ENCODE measurements at regions not wholly inside any gene's neighbourhood (a gene's known extent, or its start where the extent isn't known, plus 50 kb on each side); places are given as distances from the start of the nearest gene placed in this dataset.
"Not testable (repeated sequence)": the region's sequence is repeated elsewhere in the genome, so short reads cannot be mapped to it uniquely, and the experiment has no call there.

DNA sequence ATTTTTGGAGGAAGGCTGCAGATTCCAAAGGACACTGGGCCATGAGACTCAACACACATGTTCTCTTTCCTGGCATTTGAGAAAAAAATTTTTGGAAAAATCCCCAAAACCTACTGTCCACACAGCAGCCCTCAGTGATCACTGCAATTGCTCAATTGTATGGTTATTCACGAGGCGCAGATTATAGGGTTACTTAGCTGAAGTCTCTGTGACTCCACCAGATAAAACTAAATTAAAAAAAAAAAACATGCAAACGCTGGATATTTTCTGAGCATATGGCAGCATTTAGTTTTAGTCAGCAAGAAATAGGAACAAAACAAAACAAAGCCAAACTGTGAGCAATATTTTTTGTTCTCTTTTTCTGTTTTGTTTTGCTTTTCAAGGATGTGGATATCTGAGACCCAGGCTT is 83.8 kb upstream of the FAM20A start:
- Mint-ChIP-seq H3K9me3 (no peaks in the 10 kb centered on the region), H3K4me1 (ENCODE audit: low read depth) (no peaks in the 10 kb centered on the region), H3K27ac (no peak overlapping the region), H3K27me3 (peaks cover 3% of the 10 kb centered on the region), H3K36me3 (ENCODE audit: low read depth) (no peaks in the 10 kb centered on the region), H3K4me3 (no peak overlapping the region)
- no peak for DNase-seq

DNA sequence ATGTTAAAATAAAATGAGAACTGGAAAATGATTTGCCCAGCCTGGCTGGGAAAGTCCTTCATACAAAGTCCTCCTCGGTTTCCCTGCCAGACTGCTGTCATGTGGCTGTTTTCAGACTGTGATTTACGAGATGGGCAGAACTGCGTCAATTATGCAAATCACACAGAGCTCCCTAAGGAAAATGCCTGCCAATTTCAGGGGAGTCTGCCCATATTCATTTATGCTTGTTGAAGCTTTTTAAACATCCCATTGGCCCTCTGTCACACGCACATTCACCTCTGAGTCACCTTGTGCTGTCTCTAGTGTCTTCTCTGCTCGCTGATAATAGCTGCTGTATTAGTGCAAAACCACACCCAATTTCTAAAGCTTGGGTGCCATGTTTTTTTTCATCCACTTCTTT is 81.7 kb upstream of the FAM20A start:
- no peak overlapping the region for H3K4me3 Mint-ChIP-seq
- no peaks in the 10 kb centered on the region for H3K36me3 Mint-ChIP-seq (ENCODE audit: low read depth)
- H3K4me1 Mint-ChIP-seq (ENCODE audit: low read depth) = no peaks in the 10 kb centered on the region
- no peak for DNase-seq
- H3K27ac Mint-ChIP-seq = no peak overlapping the region
- no peaks in the 10 kb centered on the region for H3K9me3 Mint-ChIP-seq
- peaks cover 3% of the 10 kb centered on the region for H3K27me3 Mint-ChIP-seq

DNA sequence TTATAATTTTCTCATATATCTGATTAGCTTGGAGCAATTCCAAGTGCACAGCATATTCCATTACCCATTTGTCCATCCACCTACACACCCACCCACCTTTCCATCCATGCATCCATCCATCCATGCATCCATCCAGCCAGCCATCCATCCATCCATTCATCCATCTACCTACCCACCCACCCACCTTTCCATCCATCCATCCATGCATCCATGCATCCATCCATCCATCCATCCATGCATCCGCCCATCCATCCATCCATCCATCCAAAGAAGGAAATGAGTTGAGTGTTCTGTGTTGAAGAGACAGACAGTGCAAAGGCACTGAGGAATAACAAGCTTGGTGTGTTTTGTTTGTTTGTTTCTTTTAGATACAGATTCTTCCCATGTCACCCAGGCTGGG is 78.7 kb upstream of the FAM20A start:
- H3K27ac Mint-ChIP-seq = no peak overlapping the region
- H3K9me3 Mint-ChIP-seq = no peaks in the 10 kb centered on the region
- H3K4me3 Mint-ChIP-seq = no peak overlapping the region
- H3K27me3 Mint-ChIP-seq = peaks cover 11% of the 10 kb centered on the region
- no peaks in the 10 kb centered on the region for H3K4me1 Mint-ChIP-seq (ENCODE audit: low read depth)
- DNase-seq = no peak
- H3K36me3 Mint-ChIP-seq (ENCODE audit: low read depth) = no peaks in the 10 kb centered on the region

DNA sequence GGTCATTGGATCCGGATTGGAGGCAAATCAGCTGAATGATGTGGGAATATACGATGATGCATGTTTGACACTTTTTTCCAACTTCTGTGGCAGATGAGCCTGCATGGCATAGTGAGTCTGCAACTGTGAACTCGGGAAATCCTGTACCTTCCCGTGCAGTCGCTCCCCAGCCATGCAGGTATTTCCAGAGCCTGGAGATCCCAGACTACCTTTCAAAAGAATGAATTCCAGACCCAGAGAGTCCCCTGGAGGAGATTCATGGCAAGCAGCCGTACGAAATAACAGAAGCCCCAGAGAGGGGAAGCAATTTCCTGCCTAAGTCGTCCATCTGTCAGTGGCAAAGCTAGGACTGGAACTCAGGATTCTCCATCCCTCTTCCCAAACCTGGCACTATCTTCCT is 75.7 kb upstream of the FAM20A start:
- no peaks in the 10 kb centered on the region for H3K4me1 Mint-ChIP-seq (ENCODE audit: low read depth)
- no peaks in the 10 kb centered on the region for H3K9me3 Mint-ChIP-seq
- H3K4me3 Mint-ChIP-seq = no peak overlapping the region
- no peak for DNase-seq
- H3K27me3 Mint-ChIP-seq = peaks cover 15% of the 10 kb centered on the region
- no peak overlapping the region for H3K27ac Mint-ChIP-seq
- no peaks in the 10 kb centered on the region for H3K36me3 Mint-ChIP-seq (ENCODE audit: low read depth)

DNA sequence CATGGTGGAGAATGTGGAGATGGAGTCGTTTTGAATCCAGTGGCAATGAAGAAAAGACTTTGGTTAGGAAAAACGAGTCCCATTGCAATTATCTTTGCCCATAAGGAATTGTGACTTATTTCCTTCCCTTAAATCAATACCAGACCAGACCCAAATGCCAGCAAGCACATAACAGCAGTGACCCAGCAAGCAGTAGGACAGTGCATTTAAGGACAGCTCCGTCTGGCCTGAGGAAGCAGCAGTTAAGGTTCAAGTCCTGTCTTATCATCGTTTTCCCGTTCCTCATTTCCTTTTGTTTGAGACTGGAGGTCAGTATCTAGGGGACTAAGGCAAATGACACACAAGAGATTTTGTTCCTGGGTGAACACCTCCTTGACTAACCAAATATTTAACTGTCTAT is 74.6 kb upstream of the FAM20A start:
- no peak overlapping the region for H3K27ac Mint-ChIP-seq
- no peak for DNase-seq
- no peaks in the 10 kb centered on the region for H3K9me3 Mint-ChIP-seq
- H3K36me3 Mint-ChIP-seq (ENCODE audit: low read depth) = no peaks in the 10 kb centered on the region
- no peaks in the 10 kb centered on the region for H3K4me1 Mint-ChIP-seq (ENCODE audit: low read depth)
- H3K27me3 Mint-ChIP-seq = peaks cover 15% of the 10 kb centered on the region
- no peak overlapping the region for H3K4me3 Mint-ChIP-seq

DNA sequence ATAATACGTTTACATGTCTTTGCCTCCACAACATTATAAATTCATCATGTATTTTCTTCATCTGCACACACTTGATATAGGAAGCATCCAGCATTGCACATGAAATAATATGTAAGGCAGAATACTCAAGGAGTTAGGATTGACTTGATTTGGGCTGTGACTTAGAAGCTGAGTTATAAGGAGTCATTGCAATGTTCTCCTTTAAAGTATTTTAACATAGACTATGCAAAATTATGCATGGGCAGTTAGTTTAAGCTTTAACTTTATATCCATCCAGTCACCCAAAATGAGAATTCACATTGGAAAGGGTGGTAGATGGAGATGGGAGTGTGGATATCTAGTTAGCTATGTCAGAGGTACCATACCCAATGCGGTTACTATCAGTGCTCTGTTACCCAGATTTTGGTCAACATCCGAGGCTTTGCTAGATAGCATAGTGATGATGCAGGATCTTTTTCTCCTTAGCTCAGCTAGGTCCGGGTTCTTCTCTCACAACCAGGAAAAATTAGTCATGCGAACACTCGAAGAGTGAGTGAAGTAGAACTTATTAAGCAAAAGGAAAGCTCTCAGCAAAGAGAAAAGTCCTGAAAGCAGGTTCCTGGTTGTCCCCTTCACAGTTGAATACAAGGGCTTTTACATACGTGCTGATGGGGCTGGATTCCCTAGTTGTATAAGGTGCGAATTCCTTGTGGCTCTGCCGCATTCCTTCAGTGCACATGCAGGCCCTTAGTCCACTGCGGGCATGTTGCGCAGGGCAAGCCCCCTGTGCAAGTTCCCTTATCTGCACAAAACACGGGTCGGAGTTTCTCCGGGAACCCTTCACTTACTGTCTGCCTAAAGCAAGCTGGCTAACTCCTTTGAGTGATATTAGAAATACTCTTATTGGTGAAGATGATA is 73.1 kb upstream of the FAM20A start:
- DNase-seq = no peak
- no peaks in the 10 kb centered on the region for H3K36me3 Mint-ChIP-seq (ENCODE audit: low read depth)
- H3K4me3 Mint-ChIP-seq = no peak overlapping the region

DNA sequence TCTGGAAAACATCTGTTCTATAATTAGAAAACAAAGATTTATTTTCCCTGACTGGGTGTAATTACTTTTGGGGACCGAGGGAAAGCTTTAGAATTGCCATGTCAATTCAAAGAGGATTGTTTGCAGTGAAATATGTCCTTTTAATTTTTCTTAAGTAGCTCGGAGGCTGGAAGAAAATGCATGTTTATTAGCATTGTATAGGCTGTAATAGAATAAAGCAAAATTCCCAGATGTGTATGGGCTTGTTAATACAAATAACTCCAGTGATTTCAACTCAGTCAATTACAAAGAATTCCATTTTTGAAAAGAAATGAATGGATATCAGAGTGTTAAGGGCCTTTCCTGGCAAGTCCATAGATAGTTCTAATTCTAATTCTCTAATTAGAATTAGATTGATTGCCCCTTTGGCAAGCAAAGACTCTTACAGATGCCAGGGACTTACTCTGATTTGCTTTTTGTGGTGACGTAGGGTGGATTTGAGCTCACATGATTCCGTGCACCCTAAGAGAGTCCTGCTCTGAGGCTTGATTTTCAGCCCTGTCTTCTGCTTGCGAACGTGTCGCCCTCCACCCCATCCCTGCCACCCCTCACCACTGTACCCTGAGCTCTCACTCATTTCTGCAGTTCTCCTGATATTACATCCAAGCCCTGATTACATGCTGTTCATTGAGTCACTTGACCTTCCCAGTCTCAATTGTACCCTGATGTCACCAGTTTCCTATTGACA is 70.0 kb upstream of the FAM20A start:
- DNase-seq = no peak
- H3K9me3 Mint-ChIP-seq = no peaks in the 10 kb centered on the region
- H3K36me3 Mint-ChIP-seq (ENCODE audit: low read depth) = no peaks in the 10 kb centered on the region
- H3K4me1 Mint-ChIP-seq (ENCODE audit: low read depth) = no peaks in the 10 kb centered on the region
- H3K27me3 Mint-ChIP-seq = peaks cover 25% of the 10 kb centered on the region
- no peak overlapping the region for H3K4me3 Mint-ChIP-seq
- H3K27ac Mint-ChIP-seq = no peak overlapping the region

More for the DNA sequence above, 73.1 kb upstream of the FAM20A start:
- H3K27ac Mint-ChIP-seq = no peak overlapping the region
- peaks cover 15% of the 10 kb centered on the region for H3K27me3 Mint-ChIP-seq
- H3K9me3 Mint-ChIP-seq = no peaks in the 10 kb centered on the region
- no peaks in the 10 kb centered on the region for H3K4me1 Mint-ChIP-seq (ENCODE audit: low read depth)

DNA sequence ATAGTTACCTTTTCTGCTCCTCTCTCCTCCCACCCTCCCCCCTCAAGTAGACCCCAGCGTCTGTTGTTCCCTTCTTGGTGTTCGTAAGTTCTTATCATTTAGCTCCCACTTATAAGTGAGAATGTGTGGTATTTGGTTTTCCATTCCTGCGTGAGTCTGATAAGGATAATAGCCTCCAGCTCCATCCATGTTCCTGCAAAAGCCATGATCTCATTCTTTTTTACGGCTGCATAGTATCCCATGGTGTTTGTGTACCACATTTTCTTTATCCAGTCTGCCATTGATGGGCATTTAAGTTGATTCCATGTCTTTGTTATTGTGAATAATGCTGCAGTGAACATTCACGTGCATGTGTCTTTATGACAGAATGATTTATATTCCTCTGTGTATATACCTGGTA is 65.3 kb upstream of the FAM20A start:
- peaks cover 39% of the 10 kb centered on the region for H3K27me3 Mint-ChIP-seq
- DNase-seq; H3K4me3 Mint-ChIP-seq; H3K9me3 Mint-ChIP-seq; H3K4me1 Mint-ChIP-seq (ENCODE audit: low read depth); H3K27ac Mint-ChIP-seq; H3K36me3 Mint-ChIP-seq (ENCODE audit: low read depth): not testable (repeated sequence)

DNA sequence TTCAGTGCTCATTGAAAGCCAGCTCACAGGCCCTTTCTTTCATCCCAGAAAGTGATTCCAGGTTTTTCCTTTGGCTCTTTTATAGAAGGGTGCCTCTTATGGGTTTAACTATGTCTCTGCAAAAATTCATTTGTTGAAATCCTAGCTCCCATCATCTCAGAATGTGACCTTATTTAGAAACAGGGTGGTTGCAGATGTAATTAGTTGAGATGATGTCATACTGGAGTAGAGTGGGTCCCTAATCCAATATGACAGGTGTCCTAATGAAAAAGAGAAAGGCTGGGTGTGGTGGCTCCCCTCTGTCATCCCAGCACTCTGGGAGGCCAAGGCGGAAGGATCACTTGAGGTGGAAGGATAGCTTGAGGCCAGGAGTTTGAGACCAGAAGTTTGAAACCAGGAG is 64.2 kb upstream of the FAM20A start:
- no peaks in the 10 kb centered on the region for H3K4me1 Mint-ChIP-seq (ENCODE audit: low read depth)

DNA sequence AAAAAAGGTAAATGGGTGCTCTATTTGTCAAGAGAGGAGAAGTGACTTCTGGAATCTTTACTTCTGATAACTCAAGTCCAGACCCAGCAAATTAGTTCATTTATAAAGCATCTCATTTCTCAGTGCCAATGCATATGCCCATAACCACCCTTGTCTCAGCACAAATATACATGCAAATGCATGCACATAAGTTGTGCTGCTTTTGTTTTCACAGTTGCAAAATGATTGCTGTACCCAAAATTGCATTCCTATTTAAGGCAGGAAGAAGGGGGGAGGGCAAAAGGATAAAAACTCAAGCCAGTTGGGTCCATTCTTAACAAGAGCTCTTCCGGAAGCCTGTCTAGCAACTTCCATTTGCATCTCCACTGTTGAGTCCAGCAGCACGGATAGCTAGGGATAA is 61.3 kb upstream of the FAM20A start:
- DNase-seq = no peak
- Mint-ChIP-seq H3K36me3 (ENCODE audit: low read depth) (no peaks in the 10 kb centered on the region), H3K4me3 (no peak overlapping the region), H3K4me1 (ENCODE audit: low read depth) (no peaks in the 10 kb centered on the region), H3K27ac (no peak overlapping the region), H3K9me3 (no peaks in the 10 kb centered on the region), H3K27me3 (peaks cover 26% of the 10 kb centered on the region)

More for the DNA sequence above, 64.2 kb upstream of the FAM20A start:
- Mint-ChIP-seq H3K36me3 (ENCODE audit: low read depth) (no peaks in the 10 kb centered on the region), H3K27ac (no peak overlapping the region), H3K27me3 (peaks cover 39% of the 10 kb centered on the region), H3K4me3 (no peak overlapping the region), H3K9me3 (no peaks in the 10 kb centered on the region)
- no peak for DNase-seq

DNA sequence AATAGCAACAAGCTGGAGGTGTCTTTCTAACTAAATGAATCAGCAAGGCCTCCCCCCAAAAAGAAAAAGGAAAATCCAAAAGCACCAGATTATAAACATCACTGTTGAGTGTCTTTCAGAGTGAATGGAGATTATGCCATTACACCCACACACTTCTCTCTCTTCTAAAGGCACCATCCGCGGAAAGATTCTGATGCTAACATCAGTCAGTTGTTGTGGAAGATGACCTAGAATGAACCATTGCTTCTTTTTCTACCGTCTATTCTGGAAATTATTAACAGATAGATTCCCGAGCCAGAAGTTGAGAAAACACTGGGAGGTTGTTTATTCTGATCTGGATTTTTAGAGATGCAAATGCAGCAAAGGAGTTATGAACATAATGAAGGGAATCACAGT is 60.9 kb upstream of the FAM20A start:
- Mint-ChIP-seq H3K36me3 (ENCODE audit: low read depth) (no peaks in the 10 kb centered on the region), H3K27me3 (peaks cover 25% of the 10 kb centered on the region), H3K9me3 (no peaks in the 10 kb centered on the region), H3K4me1 (ENCODE audit: low read depth) (no peaks in the 10 kb centered on the region), H3K27ac (no peak overlapping the region), H3K4me3 (no peak overlapping the region)
- DNase-seq = no peak

DNA sequence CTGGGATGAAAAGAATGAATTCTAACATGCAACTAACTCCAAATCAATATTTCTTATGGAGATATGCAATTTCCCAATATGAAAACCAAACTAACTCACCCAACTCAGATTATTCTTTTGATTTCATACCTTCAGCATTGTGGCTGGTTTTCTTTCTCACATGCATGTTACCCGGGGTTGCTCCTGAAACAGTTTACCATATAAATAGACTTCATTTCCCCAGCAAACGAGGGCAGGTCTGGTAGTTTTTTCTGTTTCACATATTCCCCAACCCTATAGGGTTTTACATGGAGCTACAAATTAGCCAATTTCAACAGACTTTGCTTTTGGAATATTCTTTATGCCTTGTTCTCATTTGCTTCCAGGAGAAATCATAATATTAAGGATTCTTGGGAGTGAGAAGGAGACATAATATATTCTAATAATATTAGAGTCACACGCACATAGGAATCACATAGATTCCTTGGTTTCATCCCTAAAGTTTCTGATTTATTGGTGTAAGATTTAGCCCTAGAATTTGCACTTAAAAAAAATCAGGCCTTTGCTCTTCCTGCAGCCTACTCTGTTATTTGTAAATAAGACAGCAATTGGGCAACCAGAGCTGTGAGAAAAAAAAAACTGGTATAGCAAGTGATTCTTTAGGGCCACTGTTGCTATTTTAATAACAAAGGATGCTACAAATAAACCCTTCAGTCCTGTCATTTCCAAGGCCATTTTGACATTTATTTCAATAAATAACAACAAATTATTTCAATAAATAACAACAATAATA is 60.3 kb upstream of the FAM20A start:
- no peak overlapping the region for H3K27ac Mint-ChIP-seq

DNA sequence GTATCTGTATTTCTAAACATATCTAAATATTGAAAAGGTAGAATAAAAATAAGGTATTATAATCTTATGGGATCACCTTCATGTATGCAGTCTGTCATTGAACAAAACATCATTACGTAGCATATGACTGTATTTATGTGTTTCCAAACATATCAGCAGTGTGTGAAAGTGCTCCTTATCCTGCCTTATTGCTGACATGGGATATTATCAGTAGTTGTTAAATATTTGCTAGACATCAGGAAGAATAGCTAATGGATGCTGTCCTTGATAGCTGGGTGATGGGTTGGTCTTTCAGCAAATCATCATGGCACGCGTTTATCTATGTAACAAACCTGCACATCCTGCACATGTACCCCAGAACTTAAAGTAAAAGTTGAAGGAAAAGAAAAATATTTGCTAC is 59.1 kb upstream of the FAM20A start:
- Mint-ChIP-seq H3K4me1 (ENCODE audit: low read depth) (no peaks in the 10 kb centered on the region), H3K27me3 (peaks cover 11% of the 10 kb centered on the region)
- no peak for DNase-seq

More for the DNA sequence above, 60.3 kb upstream of the FAM20A start:
- DNase-seq = no peak
- H3K36me3 Mint-ChIP-seq (ENCODE audit: low read depth) = no peaks in the 10 kb centered on the region
- H3K4me1 Mint-ChIP-seq (ENCODE audit: low read depth) = no peaks in the 10 kb centered on the region
- peaks cover 21% of the 10 kb centered on the region for H3K27me3 Mint-ChIP-seq
- no peaks in the 10 kb centered on the region for H3K9me3 Mint-ChIP-seq
- no peak overlapping the region for H3K4me3 Mint-ChIP-seq

DNA sequence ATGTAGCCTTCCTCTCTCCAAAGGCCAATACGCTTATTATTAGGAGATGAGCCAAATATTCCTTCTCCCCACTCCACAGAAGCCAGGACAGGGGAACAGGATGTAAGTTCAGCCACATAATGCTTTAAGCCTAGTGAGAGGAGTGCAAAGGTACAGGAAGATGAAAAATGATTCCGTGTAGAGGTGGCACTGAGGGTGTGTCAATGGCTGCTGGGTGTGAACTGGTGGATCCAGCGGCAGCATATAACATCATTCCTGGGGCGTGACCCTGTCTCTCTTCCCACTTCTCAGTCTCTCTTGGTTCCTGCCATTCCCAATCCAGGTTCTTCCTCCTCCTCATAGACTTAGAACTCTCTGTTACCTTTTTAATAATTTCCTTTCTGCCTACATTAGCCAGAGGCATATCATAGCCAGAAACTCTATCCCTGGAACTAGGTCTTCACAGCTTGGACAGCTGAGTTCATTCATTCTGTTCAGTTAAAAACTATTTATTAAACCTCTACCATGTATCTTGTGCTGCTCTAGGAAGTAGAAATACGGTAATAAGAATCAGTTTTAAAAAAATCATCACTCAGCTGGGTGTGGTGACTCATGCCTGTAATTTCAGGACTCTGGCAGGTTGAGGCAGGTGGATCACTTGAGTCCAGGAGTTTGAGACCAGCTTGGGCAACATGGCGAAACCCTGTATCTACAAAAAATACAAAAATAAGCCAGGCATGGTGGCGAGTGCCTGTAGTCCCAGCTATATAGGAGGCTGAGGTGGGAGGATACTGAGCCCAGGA is 58.0 kb upstream of the FAM20A start:
- peaks cover 8% of the 10 kb centered on the region for H3K27me3 Mint-ChIP-seq
- no peak overlapping the region for H3K27ac Mint-ChIP-seq
- no peaks in the 10 kb centered on the region for H3K9me3 Mint-ChIP-seq
- no peak overlapping the region for H3K4me3 Mint-ChIP-seq
- no peaks in the 10 kb centered on the region for H3K36me3 Mint-ChIP-seq (ENCODE audit: low read depth)
- DNase-seq = no peak
- H3K4me1 Mint-ChIP-seq (ENCODE audit: low read depth) = no peaks in the 10 kb centered on the region

More for the DNA sequence above, 59.1 kb upstream of the FAM20A start:
- H3K27ac Mint-ChIP-seq = no peak overlapping the region
- no peaks in the 10 kb centered on the region for H3K36me3 Mint-ChIP-seq (ENCODE audit: low read depth)
- no peak overlapping the region for H3K4me3 Mint-ChIP-seq
- no peaks in the 10 kb centered on the region for H3K9me3 Mint-ChIP-seq

Data from activated T-cell treated with anti-CD3 and anti-CD28 coated beads, Interleukin-2, amount 50 U/mL, for 24 hours (primary cell).